ENCODE measurements at regions not wholly inside any gene's neighbourhood (a gene's known extent, or its start where the extent isn't known, plus 50 kb on each side); places are given as distances from the start of the nearest gene placed in this dataset.

DNA sequence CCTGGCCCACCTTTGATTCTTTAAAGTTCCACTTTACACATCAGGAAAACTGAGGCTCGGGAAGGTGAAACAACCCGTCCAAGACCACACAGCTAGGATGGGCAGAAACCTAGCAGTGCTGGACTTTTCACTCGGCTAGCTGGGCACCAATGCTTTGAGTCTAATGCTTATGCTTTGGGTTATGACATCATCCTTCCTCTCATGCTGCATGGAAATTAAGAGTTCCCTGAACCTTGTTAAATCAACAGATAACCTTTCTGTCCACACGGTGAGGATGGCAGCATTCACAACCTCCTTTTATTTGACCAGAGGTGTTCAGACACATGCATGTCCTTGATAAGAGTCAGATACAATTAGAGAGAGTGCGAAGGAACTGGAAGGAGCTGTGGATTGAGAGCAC lies 138.4 kb downstream of the UQCRFS1 start:
- TF ChIP-seq, protein P1, sequence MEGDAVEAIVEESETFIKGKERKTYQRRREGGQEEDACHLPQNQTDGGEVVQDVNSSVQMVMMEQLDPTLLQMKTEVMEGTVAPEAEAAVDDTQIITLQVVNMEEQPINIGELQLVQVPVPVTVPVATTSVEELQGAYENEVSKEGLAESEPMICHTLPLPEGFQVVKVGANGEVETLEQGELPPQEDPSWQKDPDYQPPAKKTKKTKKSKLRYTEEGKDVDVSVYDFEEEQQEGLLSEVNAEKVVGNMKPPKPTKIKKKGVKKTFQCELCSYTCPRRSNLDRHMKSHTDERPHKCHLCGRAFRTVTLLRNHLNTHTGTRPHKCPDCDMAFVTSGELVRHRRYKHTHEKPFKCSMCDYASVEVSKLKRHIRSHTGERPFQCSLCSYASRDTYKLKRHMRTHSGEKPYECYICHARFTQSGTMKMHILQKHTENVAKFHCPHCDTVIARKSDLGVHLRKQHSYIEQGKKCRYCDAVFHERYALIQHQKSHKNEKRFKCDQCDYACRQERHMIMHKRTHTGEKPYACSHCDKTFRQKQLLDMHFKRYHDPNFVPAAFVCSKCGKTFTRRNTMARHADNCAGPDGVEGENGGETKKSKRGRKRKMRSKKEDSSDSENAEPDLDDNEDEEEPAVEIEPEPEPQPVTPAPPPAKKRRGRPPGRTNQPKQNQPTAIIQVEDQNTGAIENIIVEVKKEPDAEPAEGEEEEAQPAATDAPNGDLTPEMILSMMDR (IDR thresholded peaks at IDR 0.05; ENCODE audit: insufficient read depth, low read length), result no peak
- TF ChIP-seq POLR2AphosphoS5 (IDR thresholded peaks at IDR 0.05; ENCODE audit: low read depth) (no peak), GABPA (IDR thresholded peaks at IDR 0.05; ENCODE audit: low read depth) (no peak)
- TF ChIP-seq, protein P2, sequence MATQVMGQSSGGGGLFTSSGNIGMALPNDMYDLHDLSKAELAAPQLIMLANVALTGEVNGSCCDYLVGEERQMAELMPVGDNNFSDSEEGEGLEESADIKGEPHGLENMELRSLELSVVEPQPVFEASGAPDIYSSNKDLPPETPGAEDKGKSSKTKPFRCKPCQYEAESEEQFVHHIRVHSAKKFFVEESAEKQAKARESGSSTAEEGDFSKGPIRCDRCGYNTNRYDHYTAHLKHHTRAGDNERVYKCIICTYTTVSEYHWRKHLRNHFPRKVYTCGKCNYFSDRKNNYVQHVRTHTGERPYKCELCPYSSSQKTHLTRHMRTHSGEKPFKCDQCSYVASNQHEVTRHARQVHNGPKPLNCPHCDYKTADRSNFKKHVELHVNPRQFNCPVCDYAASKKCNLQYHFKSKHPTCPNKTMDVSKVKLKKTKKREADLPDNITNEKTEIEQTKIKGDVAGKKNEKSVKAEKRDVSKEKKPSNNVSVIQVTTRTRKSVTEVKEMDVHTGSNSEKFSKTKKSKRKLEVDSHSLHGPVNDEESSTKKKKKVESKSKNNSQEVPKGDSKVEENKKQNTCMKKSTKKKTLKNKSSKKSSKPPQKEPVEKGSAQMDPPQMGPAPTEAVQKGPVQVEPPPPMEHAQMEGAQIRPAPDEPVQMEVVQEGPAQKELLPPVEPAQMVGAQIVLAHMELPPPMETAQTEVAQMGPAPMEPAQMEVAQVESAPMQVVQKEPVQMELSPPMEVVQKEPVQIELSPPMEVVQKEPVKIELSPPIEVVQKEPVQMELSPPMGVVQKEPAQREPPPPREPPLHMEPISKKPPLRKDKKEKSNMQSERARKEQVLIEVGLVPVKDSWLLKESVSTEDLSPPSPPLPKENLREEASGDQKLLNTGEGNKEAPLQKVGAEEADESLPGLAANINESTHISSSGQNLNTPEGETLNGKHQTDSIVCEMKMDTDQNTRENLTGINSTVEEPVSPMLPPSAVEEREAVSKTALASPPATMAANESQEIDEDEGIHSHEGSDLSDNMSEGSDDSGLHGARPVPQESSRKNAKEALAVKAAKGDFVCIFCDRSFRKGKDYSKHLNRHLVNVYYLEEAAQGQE (IDR thresholded peaks at IDR 0.05; ENCODE audit: insufficient replicate concordance, low read depth), result no peak
